ENCODE measurements at regions not wholly inside any gene's neighbourhood (a gene's known extent, or its start where the extent isn't known, plus 50 kb on each side); places are given as distances from the start of the nearest gene placed in this dataset.

GRCh38 chr5:8253376-8253775, 384.4 kb downstream of the MTRR start:
- no peaks in the 10 kb centered on the region for H3K27me3 ChIP-seq (ENCODE audit: control insufficient read depth, insufficient read depth, low read length)
- H3K27ac ChIP-seq, result no peak overlapping the region
- H3K9ac ChIP-seq, result no peak overlapping the region
- no peak overlapping the region for H3K4me2 ChIP-seq (ENCODE audit: low read length)
- no peaks in the 10 kb centered on the region for H3K9me3 ChIP-seq (ENCODE audit: control insufficient read depth, low read length)
- H2AFZ ChIP-seq, result no peak overlapping the region
- TF ChIP-seq CTCF (IDR thresholded peaks at IDR 0.05), result no peak
- no peaks in the 10 kb centered on the region for H3K79me2 ChIP-seq
- H3K4me3 ChIP-seq (ENCODE audit: low read depth, low read length), result no peak overlapping the region
- no peaks in the 10 kb centered on the region for H3K4me1 ChIP-seq
- no peaks in the 10 kb centered on the region for H3K36me3 ChIP-seq (ENCODE audit: control insufficient read depth, insufficient read depth, low read length)

GRCh38 chr5:8254674-8255073, 385.7 kb downstream of the MTRR start:
- Histone ChIP-seq H3K36me3 (ENCODE audit: control insufficient read depth, insufficient read depth, low read length) (no peaks in the 10 kb centered on the region), H3K9me3 (ENCODE audit: control insufficient read depth, low read length) (no peaks in the 10 kb centered on the region), H3K4me2 (ENCODE audit: low read length) (no peak overlapping the region), H3K27ac (no peak overlapping the region), H3K4me1 (no peaks in the 10 kb centered on the region), H3K9ac (no peak overlapping the region), H3K4me3 (ENCODE audit: low read depth, low read length) (no peak overlapping the region), H2AFZ (no peak overlapping the region), H3K79me2 (no peaks in the 10 kb centered on the region), H3K27me3 (ENCODE audit: control insufficient read depth, insufficient read depth, low read length) (no peaks in the 10 kb centered on the region)
- TF ChIP-seq CTCF (IDR thresholded peaks at IDR 0.05), result no peak

DNA sequence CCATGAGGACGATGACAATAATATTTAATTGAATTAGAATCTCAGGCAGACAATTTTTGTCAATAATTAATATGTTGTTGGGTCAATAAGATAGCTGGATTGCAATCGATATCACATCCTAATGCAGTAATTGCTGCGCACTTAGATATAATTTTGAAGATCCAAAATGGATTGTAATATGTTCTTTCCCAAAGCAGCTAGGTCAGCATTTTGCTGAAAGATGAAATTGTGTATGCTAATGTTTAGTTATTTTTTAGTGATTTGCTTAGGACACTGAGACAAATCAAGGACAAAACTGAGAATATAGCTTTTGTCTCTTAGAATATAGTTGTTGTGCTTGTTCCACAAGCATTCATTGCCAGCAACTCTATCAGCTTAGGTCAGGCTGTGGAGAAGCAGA, 389.9 kb downstream of the MTRR start:
- H3K36me3 ChIP-seq (ENCODE audit: control insufficient read depth, insufficient read depth, low read length), result no peaks in the 10 kb centered on the region
- H3K27ac ChIP-seq, result no peak overlapping the region
- H3K4me1 ChIP-seq, result no peaks in the 10 kb centered on the region
- H3K9ac ChIP-seq, result no peak overlapping the region
- H2AFZ ChIP-seq, result no peak overlapping the region
- H3K4me2 ChIP-seq (ENCODE audit: low read length), result no peak overlapping the region
- H3K27me3 ChIP-seq (ENCODE audit: control insufficient read depth, insufficient read depth, low read length), result no peaks in the 10 kb centered on the region
- no peak overlapping the region for H3K4me3 ChIP-seq (ENCODE audit: low read depth, low read length)
- no peak for TF ChIP-seq CTCF (IDR thresholded peaks at IDR 0.05)
- no peaks in the 10 kb centered on the region for H3K9me3 ChIP-seq (ENCODE audit: control insufficient read depth, low read length)
- no peaks in the 10 kb centered on the region for H3K79me2 ChIP-seq

GRCh38 chr5:8270246-8270645, 401.3 kb downstream of the MTRR start:
- no peak overlapping the region for H3K4me2 ChIP-seq (ENCODE audit: low read length)
- no peaks in the 10 kb centered on the region for H3K36me3 ChIP-seq (ENCODE audit: control insufficient read depth, insufficient read depth, low read length)
- no peak overlapping the region for H2AFZ ChIP-seq
- no peaks in the 10 kb centered on the region for H3K4me1 ChIP-seq
- H3K27ac ChIP-seq, result no peak overlapping the region
- H3K4me3 ChIP-seq (ENCODE audit: low read depth, low read length), result no peak overlapping the region
- no peak for TF ChIP-seq CTCF (IDR thresholded peaks at IDR 0.05)
- no peak overlapping the region for H3K9ac ChIP-seq
- no peaks in the 10 kb centered on the region for H3K9me3 ChIP-seq (ENCODE audit: control insufficient read depth, low read length)
- H3K79me2 ChIP-seq, result no peaks in the 10 kb centered on the region
- H3K27me3 ChIP-seq (ENCODE audit: control insufficient read depth, insufficient read depth, low read length), result no peaks in the 10 kb centered on the region

GRCh38 chr5:8280711-8281363, 411.9 kb downstream of the MTRR start:
- H3K4me3 ChIP-seq (ENCODE audit: low read depth, low read length), result no peak overlapping the region
- no peak for TF ChIP-seq CTCF (IDR thresholded peaks at IDR 0.05)

More at GRCh38 chr5:8280711-8281363, 411.9 kb downstream of the MTRR start:
- H3K27ac ChIP-seq, result no peak overlapping the region
- H3K4me2 ChIP-seq (ENCODE audit: low read length), result no peak overlapping the region
- no peak overlapping the region for H3K9ac ChIP-seq
- H3K79me2 ChIP-seq, result no peaks in the 10 kb centered on the region
- no peak overlapping the region for H2AFZ ChIP-seq
- H3K9me3 ChIP-seq (ENCODE audit: control insufficient read depth, low read length), result no peaks in the 10 kb centered on the region
- no peaks in the 10 kb centered on the region for H3K4me1 ChIP-seq
- H3K36me3 ChIP-seq (ENCODE audit: control insufficient read depth, insufficient read depth, low read length), result no peaks in the 10 kb centered on the region
- H3K27me3 ChIP-seq (ENCODE audit: control insufficient read depth, insufficient read depth, low read length), result no peaks in the 10 kb centered on the region

Measured in parathyroid adenoma (tissue), 2 donors.